Large intestine (tissue), 3 donors: ENCODE measurements at regions not wholly inside any gene's neighbourhood (a gene's known extent, or its start where the extent isn't known, plus 50 kb on each side); places are given as distances from the start of the nearest gene placed in this dataset.
"Not testable (repeated sequence)": the region's sequence is repeated elsewhere in the genome, so short reads cannot be mapped to it uniquely, and the experiment has no call there.

Experiments
- DNase-seq, 2 donors: peaks; one replicate each; pipeline versions ENCODE4 v3.0.0 to v3.0.0-alpha.2; 2013
- H3K27ac ChIP-seq: one replicate; pipeline ENCODE4 v1.5.1; 2013; ENCODE audit warnings: low read length
- H3K27me3 ChIP-seq: 2 replicates; pipeline ENCODE4 v1.6.1; 2013; ENCODE audit warnings: low read length; ENCODE audit not compliant: control insufficient read depth, insufficient read depth
- H3K36me3 ChIP-seq: 2 replicates; pipeline ENCODE4 v1.6.1; 2013; ENCODE audit warnings: low read length; ENCODE audit not compliant: control insufficient read depth, insufficient read depth
- H3K4me1 ChIP-seq: one replicate; pipeline ENCODE4 v1.6.1; 2013; ENCODE audit warnings: low read length; ENCODE audit not compliant: control insufficient read depth, insufficient read depth
- H3K4me3 ChIP-seq: one replicate; pipeline ENCODE4 v1.5.1; 2013; ENCODE audit warnings: low read length
- H3K9me3 ChIP-seq: one replicate; pipeline ENCODE4 v1.6.1; 2013; ENCODE audit warnings: mild to moderate bottlenecking, low read depth, low read length, moderate library complexity; ENCODE audit not compliant: control insufficient read depth
- WGBS: methylation state at CpG from one replicate; pipeline ENCODE4 v1.1.5; 2013; ENCODE audit warnings: low lambda C conversion rate; ENCODE audit not compliant: insufficient coverage; 5-methylcytosine and 5-hydroxymethylcytosine counted together

GRCh38 chr16:88308441-88309173, 74.2 kb upstream of the ZNF469 start:
- no peak for DNase-seq
- H3K27me3 ChIP-seq, result peaks cover 2% of the 10 kb centered on the region
- H3K36me3 ChIP-seq, result no peaks in the 10 kb centered on the region
- peaks cover 5% of the 10 kb centered on the region for H3K4me1 ChIP-seq
- H3K4me3 ChIP-seq, result no peak overlapping the region
- peaks cover 4% of the 10 kb centered on the region for H3K9me3 ChIP-seq
- WGBS, result no CpG with 5 or more reads among the region's 5 CpGs
- H3K27ac ChIP-seq, result no peak overlapping the region

- H3K27me3 ChIP-seq, result no peaks in the 10 kb centered on the region
- peaks cover 5% of the 10 kb centered on the region for H3K4me1 ChIP-seq
- no peak for DNase-seq
- WGBS, result no CpG with 5 or more reads among the region's 17 CpGs
- H3K4me3 ChIP-seq, result no peak overlapping the region
- H3K27ac ChIP-seq, result no peak overlapping the region
- no peaks in the 10 kb centered on the region for H3K36me3 ChIP-seq
- peaks cover 4% of the 10 kb centered on the region for H3K9me3 ChIP-seq
Observed at GRCh38 chr16:88309174-88309907, 73.4 kb upstream of the ZNF469 start.

GRCh38 chr16:88309908-88310265, 72.9 kb upstream of the ZNF469 start:
- no peak for DNase-seq
- Histone ChIP-seq H3K36me3 (no peaks in the 10 kb centered on the region), H3K27ac (no peak overlapping the region), H3K4me3 (no peak overlapping the region), H3K9me3 (peaks cover 4% of the 10 kb centered on the region), H3K27me3 (no peaks in the 10 kb centered on the region), H3K4me1 (peaks cover 5% of the 10 kb centered on the region)
- no CpG with 5 or more reads among the region's 3 CpGs for WGBS

- 100% methylated on average over 1 of the region's 14 CpGs for WGBS
- H3K4me1 ChIP-seq, result peaks cover 9% of the 10 kb centered on the region
- H3K36me3 ChIP-seq, result no peaks in the 10 kb centered on the region
- no peaks in the 10 kb centered on the region for H3K9me3 ChIP-seq
- H3K27me3 ChIP-seq, result no peaks in the 10 kb centered on the region
- no peak for DNase-seq
- H3K4me3 ChIP-seq, result no peak overlapping the region
- H3K27ac ChIP-seq, result no peak overlapping the region
Observed at GRCh38 chr16:88310796-88311605, 71.8 kb upstream of the ZNF469 start.

- H3K4me3 ChIP-seq, H3K27me3 ChIP-seq, H3K9me3 ChIP-seq, DNase-seq, H3K27ac ChIP-seq, H3K4me1 ChIP-seq, H3K36me3 ChIP-seq: not testable (repeated sequence)
Observed at GRCh38 chr16:88311860-88312259, 70.9 kb upstream of the ZNF469 start.

GRCh38 chr16:88312732-88313131, 70.0 kb upstream of the ZNF469 start:
- no peak for DNase-seq
- 73% methylated on average over 5 of the region's 10 CpGs for WGBS
- Histone ChIP-seq H3K9me3 (no peaks in the 10 kb centered on the region), H3K4me1 (peaks cover 9% of the 10 kb centered on the region), H3K27me3 (no peaks in the 10 kb centered on the region), H3K27ac (no peak overlapping the region), H3K4me3 (no peak overlapping the region), H3K36me3 (no peaks in the 10 kb centered on the region)

GRCh38 chr16:88314991-88315542, 67.7 kb upstream of the ZNF469 start:
- Histone ChIP-seq H3K9me3 (no peaks in the 10 kb centered on the region), H3K4me1 (peaks cover 5% of the 10 kb centered on the region), H3K27ac (no peak overlapping the region), H3K36me3 (no peaks in the 10 kb centered on the region), H3K4me3 (no peak overlapping the region), H3K27me3 (no peaks in the 10 kb centered on the region)
- WGBS, result no CpG with 5 or more reads among the region's 16 CpGs
- peak in 1 of 2 donors; percentile 16 for DNase-seq

- WGBS, result no CpG with 5 or more reads among the region's 20 CpGs
- peaks cover 5% of the 10 kb centered on the region for H3K4me1 ChIP-seq
- DNase-seq, result peak in 1 of 2 donors; percentile 22
- no peak overlapping the region for H3K4me3 ChIP-seq
- no peak overlapping the region for H3K27ac ChIP-seq
- no peaks in the 10 kb centered on the region for H3K9me3 ChIP-seq
- no peaks in the 10 kb centered on the region for H3K27me3 ChIP-seq
- no peaks in the 10 kb centered on the region for H3K36me3 ChIP-seq
Observed at GRCh38 chr16:88315543-88316105, 67.1 kb upstream of the ZNF469 start.

GRCh38 chr16:88316151-88316550, 66.6 kb upstream of the ZNF469 start:
- DNase-seq, result no peak
- Histone ChIP-seq H3K4me1 (peaks cover 5% of the 10 kb centered on the region), H3K9me3 (peaks cover 4% of the 10 kb centered on the region), H3K27me3 (no peaks in the 10 kb centered on the region), H3K27ac (no peak overlapping the region), H3K4me3 (no peak overlapping the region), H3K36me3 (no peaks in the 10 kb centered on the region)
- no CpG with 5 or more reads among the region's 17 CpGs for WGBS
